K562 (cell line): ENCODE measurements at regions not wholly inside any gene's neighbourhood (a gene's known extent, or its start where the extent isn't known, plus 50 kb on each side); places are given as distances from the start of the nearest gene placed in this dataset.

Source experiments
- CBFA2T2 ChIP-seq: fragments of 450-650 bp; conservative IDR thresholded peaks from 2 replicates; pipeline ENCODE4 v1.6.1; 2017; ENCODE audit warnings: mild to moderate bottlenecking
- HNRNPH1 ChIP-seq: fragments of 200-400 bp; formaldehyde crosslinking; optimal IDR thresholded peaks from 2 replicates; pipeline ENCODE3; 2017; ENCODE audit warnings: low read depth, mild to moderate bottlenecking, low read length, moderate library complexity

DNA sequence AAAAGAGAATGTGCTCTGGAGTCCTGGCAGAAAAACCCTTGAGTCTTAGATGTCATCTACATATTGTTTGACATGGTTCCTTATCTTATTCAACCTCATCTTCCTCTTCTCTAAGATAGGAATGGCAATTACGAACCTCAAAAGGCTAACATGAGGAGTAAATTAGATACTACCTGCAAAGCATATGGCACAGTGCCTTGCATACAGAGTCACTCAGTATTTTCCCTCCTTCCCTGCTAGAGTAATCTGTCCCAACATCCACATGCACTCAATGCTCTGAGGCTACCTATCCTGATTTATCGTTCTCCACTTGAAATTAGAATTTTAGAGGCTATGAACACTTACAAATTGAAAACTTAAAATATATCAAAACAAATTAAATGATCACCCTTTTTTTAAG, 386.7 kb downstream of the RSL24D1 start:
- TF ChIP-seq CBFA2T2 (no peak), HNRNPH1 (no peak)
